GM12878 (cell line): ENCODE measurements at regions not wholly inside any gene's neighbourhood (a gene's known extent, or its start where the extent isn't known, plus 50 kb on each side); places are given as distances from the start of the nearest gene placed in this dataset.

Source experiments
- ATAC-seq: fragments of 200-7000 bp; cut with Tn5 transposase; 3 replicates; pipeline ENCODE4 v1.9.1; 2020; ENCODE audit warnings: mild to moderate bottlenecking, moderate library complexity
- BruUV-seq: library from RNA; stranded (reverse); fragments of 400-500 nt; replicated peaks from 2 replicates; lab custom pipeline; 2021; lab: Mats Ljungman, UMichigan
- CTCF ChIA-PET: fragments of 300-600 bp; sonication (Branson Sonifier 250); formaldehyde crosslinking; extraction: SDS; loops from one replicate; lab custom pipeline; 2021; ENCODE audit warnings: inconsistent platforms; lab: Yijun Ruan, JAX
- POLR2A ChIA-PET: fragments of 350-600 bp; formaldehyde crosslinking; extraction: SDS; loops from one replicate; lab custom pipeline; 2021; ENCODE audit warnings: inconsistent platforms; lab: Charles Lee
- RAD21 ChIA-PET: fragments of 300-600 bp; sonication (Branson Sonifier 250); formaldehyde crosslinking; loops from one replicate; lab custom pipeline; 2023; ENCODE audit warnings: antibody characterized with exemption; ENCODE audit not compliant: unreplicated experiment; lab: Charles Lee
- SMC1A ChIA-PET: fragments of 300-600 bp; sonication (Branson Sonifier 250); formaldehyde crosslinking; loops from one replicate; lab custom pipeline; 2023; ENCODE audit not compliant: unreplicated experiment, uncharacterized antibody; lab: Charles Lee
- DNase-seq: peaks from one replicate; pipeline ENCODE4 v3.0.0-alpha.2; 2011; ENCODE audit warnings: low read depth, low spot score
- FAIRE-seq: peaks from 3 replicates; lab custom pipeline; 2011; peaks lifted over from hg19 to GRCh38; lab: Jason Lieb, UNC
- H2AFZ ChIP-seq: 2 replicates; pipeline ENCODE4 v1.6.0; 2011; ENCODE audit warnings: low read depth, low read length, control low read depth; ENCODE audit not compliant: control insufficient read depth
- H3K27ac ChIP-seq: 2 replicates; pipeline ENCODE4 v1.5.1; 2011; ENCODE audit warnings: control low read depth; ENCODE audit not compliant: control insufficient read depth, insufficient read depth
- H3K27me3 ChIP-seq, 2 experiments: replicated peaks in 1 of 2; 2 replicates each; pipeline versions ENCODE4 v1.6.0 to v1.6.1; 2011; ENCODE audit warnings: low read length in 1 of 2; ENCODE audit not compliant: control insufficient read depth in 2 of 2, insufficient read depth in 2 of 2
- H3K36me3 ChIP-seq, 2 experiments: 2 replicates each; pipeline ENCODE4 v1.5.1; 2011; ENCODE audit warnings: low read length in 1 of 2; ENCODE audit not compliant: control insufficient read depth in 2 of 2, insufficient read depth in 2 of 2
- H3K4me1 ChIP-seq: 2 replicates; pipeline ENCODE4 v1.6.1; 2011; ENCODE audit warnings: mild to moderate bottlenecking, low read length, moderate library complexity, mixed read lengths; ENCODE audit not compliant: control insufficient read depth, insufficient read depth
- H3K4me2 ChIP-seq: 2 replicates; pipeline ENCODE4 v1.6.0; 2011; ENCODE audit warnings: control low read depth; ENCODE audit not compliant: control insufficient read depth, insufficient read depth
- H3K4me3 ChIP-seq: fragments of 200-600 bp; sonication (generic); 2 replicates; pipeline ENCODE4 v1.5.1; 2016
- H3K79me2 ChIP-seq: 2 replicates; pipeline ENCODE4 v1.6.0; 2011; ENCODE audit warnings: low read length; ENCODE audit not compliant: control insufficient read depth, insufficient read depth
- H3K9ac ChIP-seq: 2 replicates; pipeline ENCODE4 v1.8.0; 2011; ENCODE audit warnings: low read length, control low read depth, mixed read lengths; ENCODE audit not compliant: control insufficient read depth, insufficient read depth
- H3K9me3 ChIP-seq: replicated peaks from 3 replicates; pipeline ENCODE4 v1.5.1; 2011; ENCODE audit warnings: mild to moderate bottlenecking, low read length; ENCODE audit not compliant: control insufficient read depth, insufficient read depth
- H4K20me1 ChIP-seq: 2 replicates; pipeline ENCODE4 v1.6.0; 2011; ENCODE audit not compliant: control insufficient read depth, insufficient read depth
- IKZF2 ChIP-seq, 2 experiments: fragments of 450-650 bp; IDR thresholded peaks; 2 replicates each; pipeline ENCODE4 v1.6.1; 2017; ENCODE audit warnings: mild to moderate bottlenecking in 2 of 2, moderate library complexity in 2 of 2
- NFIC ChIP-seq: IDR thresholded peaks from 2 replicates; pipeline ENCODE4 v1.6.1; 2012; ENCODE audit warnings: low read depth, mild to moderate bottlenecking, inconsistent platforms, low read length, moderate library complexity
- PRDM15 ChIP-seq: fragments of 450-650 bp; formaldehyde crosslinking; IDR thresholded peaks from 2 replicates; pipeline ENCODE4 v1.4.0; 2020; ENCODE audit warnings: mild to moderate bottlenecking, moderate library complexity
- RCOR1 ChIP-seq: conservative IDR thresholded peaks from 2 replicates; pipeline ENCODE4 v1.6.1; 2012; ENCODE audit warnings: low read depth, low read length, improper control_type of control experiment
- SUPT20H ChIP-seq: IDR thresholded peaks from 2 replicates; pipeline ENCODE4 v1.6.1; 2011; ENCODE audit warnings: low read depth, mild to moderate bottlenecking, low read length, moderate library complexity, borderline replicate concordance; ENCODE audit not compliant: control insufficient read depth
- SUZ12 ChIP-seq: fragments of 200-600 bp; sonication (generic); IDR thresholded peaks from one replicate; pipeline ENCODE4 v1.6.1; 2018; ENCODE audit warnings: antibody characterized with exemption, mild to moderate bottlenecking; ENCODE audit not compliant: unreplicated experiment
- TCF7 ChIP-seq: IDR thresholded peaks from 2 replicates; pipeline ENCODE4 v1.6.1; 2014; ENCODE audit warnings: antibody characterized with exemption, borderline replicate concordance
- ZNF384 ChIP-seq: IDR thresholded peaks from 2 replicates; pipeline ENCODE4 v1.6.1; 2012; ENCODE audit warnings: low read depth, mild to moderate bottlenecking, low read length, improper control_type of control experiment, borderline replicate concordance
- ZNF592 ChIP-seq: fragments of 450-650 bp; IDR thresholded peaks from 2 replicates; pipeline ENCODE4 v1.6.1; 2017; ENCODE audit warnings: mild to moderate bottlenecking, moderate library complexity
- ZZZ3 ChIP-seq: IDR thresholded peaks from 2 replicates; pipeline ENCODE4 v1.6.1; 2011; ENCODE audit warnings: low read depth; ENCODE audit not compliant: control insufficient read depth, insufficient read length
- WGBS: methylation state at CpG from one replicate; pipeline ENCODE4 v1.1.6; 2016; ENCODE audit warnings: low lambda C conversion rate; ENCODE audit not compliant: insufficient replicate concordance, insufficient coverage; ENCODE audit errors: missing lambda C conversion rate; 5-methylcytosine and 5-hydroxymethylcytosine counted together
- in situ Hi-C: fragments of 300-500 bp; cut with MboI; formaldehyde crosslinking; loops from 9 replicates; pipeline ENCODE4 v1.14.3; 2018; ENCODE audit warnings: mixed read lengths
- intact Hi-C: fragments of 100-400 bp; cut with micrococcal nuclease; formaldehyde crosslinking; loops from one replicate; pipeline ENCODE4 v1.14.2; 2022; ENCODE audit not compliant: unreplicated experiment

- TF ChIP-seq TCF7, result no peak
- TF ChIP-seq ZNF384, result no peak
- TF ChIP-seq ZZZ3, result no peak
- TF ChIP-seq PRDM15 (CRISPR knock-in tag), result no peak
- TF ChIP-seq, all 136 proteins: peak for 0
Observed at GRCh38 chr3:35936571-35936970, 297.2 kb downstream of the ARPP21 start (continued).

- ATAC-seq, result no peak
- no peak overlapping the region for H3K4me2 ChIP-seq
- no peaks in the 10 kb centered on the region for H4K20me1 ChIP-seq
- CTCF ChIA-PET, result interaction anchor here (0.8 to 3.4 kb wide), 4 partner anchors 12 to 37 kb away, joined by 3 to 12 read pairs (median 4); no protein-coding TSS in a partner anchor
- no peaks in the 10 kb centered on the region for H3K79me2 ChIP-seq
- intact Hi-C loops, result no loop called here
- no peak overlapping the region for H3K4me3 ChIP-seq
- 48% methylated on average over 2 of the region's 2 CpGs for WGBS
- in situ Hi-C loops, result no loop called here
- no peak overlapping the region for H3K9ac ChIP-seq
- no peaks in the 10 kb centered on the region for H3K27me3 ChIP-seq
- DNase-seq, result no peak
- H2AFZ ChIP-seq, result no peak overlapping the region
- RAD21 ChIA-PET, result no interaction called here
- FAIRE-seq, result no peak
- no TSS peak for BruUV-seq
- POLR2A ChIA-PET, result no interaction called here
- H3K36me3 ChIP-seq, result no peaks in the 10 kb centered on the region
- no peaks in the 10 kb centered on the region for H3K9me3 ChIP-seq
- SMC1A ChIA-PET, result interaction anchor here (1.0 kb wide), 1 partner anchor 21 kb away, joined by 3 read pairs; no protein-coding TSS in a partner anchor
- H3K4me1 ChIP-seq, result no peaks in the 10 kb centered on the region
- H3K27ac ChIP-seq, result no peak overlapping the region
- TF ChIP-seq SUPT20H, result no peak
- no peak for TF ChIP-seq SUZ12
- no peak for TF ChIP-seq RCOR1
- TF ChIP-seq NFIC, result no peak
- no peak for TF ChIP-seq IKZF2 (IDR thresholded peaks at IDR 0.05)
- no peak for TF ChIP-seq ZNF592
Observed at GRCh38 chr3:35944926-35945710, 305.8 kb downstream of the ARPP21 start.
